Glutamatergic neuron (in vitro differentiated cells): ENCODE measurements at regions not wholly inside any gene's neighbourhood (a gene's known extent, or its start where the extent isn't known, plus 50 kb on each side); places are given as distances from the start of the nearest gene placed in this dataset.
A peak's percentile ranks its signal among the peaks of the same experiment; 100 is the strongest.

ENCODE experiments used
- DNase-seq: peaks from one replicate; pipeline ENCODE4 v3.0.0; 2022
- H3K27ac Mint-ChIP-seq: one replicate; pipeline ENCODE4 v1.8.0; 2020; ENCODE audit warnings: mild to moderate bottlenecking, mixed read lengths, inconsistent platforms; ENCODE audit not compliant: unreplicated experiment
- H3K27me3 Mint-ChIP-seq: one replicate; pipeline ENCODE4 v1.8.0; 2020; ENCODE audit warnings: mild to moderate bottlenecking, moderate library complexity, mixed read lengths, inconsistent platforms; ENCODE audit not compliant: unreplicated experiment
- H3K36me3 Mint-ChIP-seq: one replicate; pipeline ENCODE4 v1.8.0; 2020; ENCODE audit warnings: mild to moderate bottlenecking, mixed read lengths, inconsistent platforms; ENCODE audit not compliant: unreplicated experiment
- H3K4me1 Mint-ChIP-seq: one replicate; pipeline ENCODE4 v1.8.0; 2020; ENCODE audit warnings: mild to moderate bottlenecking, low read depth, mixed read lengths, inconsistent platforms; ENCODE audit not compliant: unreplicated experiment
- H3K4me3 Mint-ChIP-seq: one replicate; pipeline ENCODE4 v1.8.0; 2020; ENCODE audit warnings: mild to moderate bottlenecking, mixed read lengths, inconsistent platforms; ENCODE audit not compliant: unreplicated experiment
- H3K9me3 Mint-ChIP-seq: one replicate; pipeline ENCODE4 v1.8.0; 2020; ENCODE audit warnings: mild to moderate bottlenecking, moderate library complexity, mixed read lengths, inconsistent platforms; ENCODE audit not compliant: unreplicated experiment
- CTCF ChIP-seq: fragments of 200-600 bp; sonication (generic); IDR thresholded peaks from one replicate; pipeline ENCODE4 v1.5.0; 2021; ENCODE audit not compliant: partially characterized antibody, unreplicated experiment

- no peak overlapping the region for H3K4me3 Mint-ChIP-seq
- H3K36me3 Mint-ChIP-seq, result no peaks in the 10 kb centered on the region
- no peak for TF ChIP-seq CTCF
- H3K27ac Mint-ChIP-seq, result no peak overlapping the region
- H3K9me3 Mint-ChIP-seq, result no peaks in the 10 kb centered on the region
- H3K27me3 Mint-ChIP-seq, result no peaks in the 10 kb centered on the region
- no peaks in the 10 kb centered on the region for H3K4me1 Mint-ChIP-seq
- no peak for DNase-seq
These were observed 141.6 kb upstream of the AVPR1A start for GRCh38 chr12:63292471-63293221.

- no peak overlapping the region for H3K4me3 Mint-ChIP-seq
- H3K9me3 Mint-ChIP-seq, result no peaks in the 10 kb centered on the region
- no peaks in the 10 kb centered on the region for H3K27me3 Mint-ChIP-seq
- no peak overlapping the region for H3K27ac Mint-ChIP-seq
- peak; percentile 68 for DNase-seq
- no peaks in the 10 kb centered on the region for H3K4me1 Mint-ChIP-seq
- H3K36me3 Mint-ChIP-seq, result no peaks in the 10 kb centered on the region
- TF ChIP-seq CTCF, result peak; percentile 74
These were observed 125.8 kb upstream of the AVPR1A start for GRCh38 chr12:63276537-63277365.

GRCh38 chr12:63266988-63267387 lies 116.0 kb upstream of the AVPR1A start:
- no peaks in the 10 kb centered on the region for H3K36me3 Mint-ChIP-seq
- no peak for TF ChIP-seq CTCF
- H3K4me3 Mint-ChIP-seq, result no peak overlapping the region

GRCh38 chr12:63264629-63265028 lies 113.6 kb upstream of the AVPR1A start:
- no peak overlapping the region for H3K27ac Mint-ChIP-seq
- no peaks in the 10 kb centered on the region for H3K9me3 Mint-ChIP-seq
- no peak for TF ChIP-seq CTCF
- no peaks in the 10 kb centered on the region for H3K4me1 Mint-ChIP-seq
- H3K27me3 Mint-ChIP-seq, result peaks cover 2% of the 10 kb centered on the region
- no peaks in the 10 kb centered on the region for H3K36me3 Mint-ChIP-seq
- no peak for DNase-seq
- no peak overlapping the region for H3K4me3 Mint-ChIP-seq

More at GRCh38 chr12:63266988-63267387, 116.0 kb upstream of the AVPR1A start:
- Mint-ChIP-seq H3K9me3 (no peaks in the 10 kb centered on the region), H3K27ac (no peak overlapping the region), H3K4me1 (no peaks in the 10 kb centered on the region), H3K27me3 (no peaks in the 10 kb centered on the region)
- DNase-seq, result no peak

- DNase-seq, result no peak
- Mint-ChIP-seq H3K4me3 (no peak overlapping the region), H3K27me3 (peaks cover 2% of the 10 kb centered on the region), H3K27ac (no peak overlapping the region), H3K36me3 (no peaks in the 10 kb centered on the region), H3K4me1 (no peaks in the 10 kb centered on the region), H3K9me3 (peaks cover 2% of the 10 kb centered on the region)
- TF ChIP-seq CTCF, result no peak
These were observed 99.5 kb upstream of the AVPR1A start for GRCh38 chr12:63250486-63250885.
